HG03196 (cell line): ENCODE measurements at regions not wholly inside any gene's neighbourhood (a gene's known extent, or its start where the extent isn't known, plus 50 kb on each side); places are given as distances from the start of the nearest gene placed in this dataset.

Source experiments
- ATAC-seq: cut with Tn5 transposase; IDR thresholded peaks from one replicate; pipeline ENCODE4 v1.9.1; 2021; ENCODE audit not compliant: unreplicated experiment

DNA sequence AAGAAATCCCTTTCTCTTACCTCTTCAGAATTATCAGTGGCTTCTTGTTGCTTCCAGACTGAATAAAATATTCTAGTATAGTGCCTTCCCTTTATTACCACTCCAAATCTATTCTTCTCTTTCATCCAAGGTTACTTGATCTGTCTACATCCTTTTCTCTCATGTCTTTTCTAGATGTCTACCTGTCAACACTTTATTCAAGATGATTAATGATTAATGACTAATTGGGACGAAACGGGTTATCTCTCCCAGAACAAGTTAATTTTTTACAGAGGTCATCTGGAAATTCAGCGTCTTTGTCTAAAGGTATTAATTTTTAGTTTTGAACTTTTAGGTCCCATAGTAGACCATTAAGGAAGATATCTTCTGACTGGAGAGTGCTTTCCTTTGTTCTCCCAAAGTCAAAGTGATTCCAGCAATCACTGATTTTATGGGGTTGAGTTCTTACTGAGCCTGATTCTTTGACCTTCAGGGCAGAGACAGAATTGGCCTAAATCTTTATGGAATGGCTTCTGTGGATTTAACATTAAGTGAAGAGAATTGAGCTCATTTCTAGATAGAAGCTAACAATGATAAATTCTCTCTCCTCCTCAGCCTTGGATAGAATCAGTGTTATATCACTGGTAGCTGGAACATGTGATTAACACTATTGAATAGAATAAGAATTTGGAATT lies 335.4 kb upstream of the TEX13C start:
- ATAC-seq: no peak

DNA sequence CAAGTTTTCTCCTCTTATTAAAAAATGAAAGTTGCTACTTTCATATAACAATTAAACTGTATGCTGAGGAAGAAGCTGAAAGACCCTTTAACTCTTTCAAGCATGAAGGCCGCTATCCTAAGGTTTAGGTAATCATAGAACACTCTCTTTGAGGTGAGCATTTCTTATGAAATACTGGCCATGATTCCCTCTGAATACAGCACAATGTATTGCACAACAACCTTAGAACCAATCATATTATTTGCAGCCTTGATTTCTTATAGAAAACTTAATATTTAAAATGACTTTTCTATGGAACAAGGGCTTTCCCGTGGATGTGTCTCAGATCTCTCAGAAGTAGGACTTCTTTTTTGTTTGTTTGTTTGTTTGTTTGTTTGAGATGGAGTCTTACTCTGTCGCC lies 333.4 kb upstream of the TEX13C start:
- no peak for ATAC-seq

- ATAC-seq: no peak
These were observed 325.9 kb upstream of the TEX13C start for GRCh38 chrX:124993735-124994134.

GRCh38 chrX:124994404-124994803 lies 325.3 kb upstream of the TEX13C start:
- no peak for ATAC-seq

DNA sequence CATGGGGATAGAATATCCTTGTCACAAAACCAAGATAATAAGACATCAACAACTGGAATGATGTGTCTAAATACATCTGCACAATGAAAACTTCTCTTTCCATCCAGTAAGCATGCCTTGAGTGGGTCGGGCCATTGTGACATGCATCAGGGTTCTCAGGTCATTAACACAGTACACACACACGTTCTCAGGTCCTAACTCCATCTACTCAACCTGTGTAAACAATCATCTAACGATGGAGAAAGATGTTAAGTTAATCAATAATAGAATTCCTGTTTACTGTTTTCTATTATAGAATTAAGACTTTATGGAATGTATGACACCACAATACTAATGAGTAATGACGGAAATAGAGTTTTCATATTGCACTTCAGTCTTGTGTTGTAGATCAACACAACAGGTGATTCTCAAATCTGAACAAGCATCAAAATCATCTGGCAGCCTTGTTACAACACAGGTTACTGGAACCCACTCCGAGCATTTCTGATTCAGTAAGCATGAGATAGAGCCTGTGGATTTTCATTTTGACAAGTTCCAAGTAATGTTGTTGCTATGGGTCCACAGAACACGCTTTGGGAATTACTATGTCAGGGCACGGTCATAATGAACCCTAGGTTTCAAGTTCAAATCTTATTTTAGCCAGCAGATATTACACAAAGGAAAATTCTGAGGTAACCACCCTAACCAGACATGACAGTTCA lies 315.8 kb upstream of the TEX13C start:
- ATAC-seq: no peak

- ATAC-seq: no peak
These were observed 314.9 kb upstream of the TEX13C start for GRCh38 chrX:125004799-125005198.

- no peak for ATAC-seq
These were observed 313.8 kb upstream of the TEX13C start for GRCh38 chrX:125005863-125006262.

GRCh38 chrX:125006704-125007103 lies 313.0 kb upstream of the TEX13C start:
- ATAC-seq: no peak

DNA sequence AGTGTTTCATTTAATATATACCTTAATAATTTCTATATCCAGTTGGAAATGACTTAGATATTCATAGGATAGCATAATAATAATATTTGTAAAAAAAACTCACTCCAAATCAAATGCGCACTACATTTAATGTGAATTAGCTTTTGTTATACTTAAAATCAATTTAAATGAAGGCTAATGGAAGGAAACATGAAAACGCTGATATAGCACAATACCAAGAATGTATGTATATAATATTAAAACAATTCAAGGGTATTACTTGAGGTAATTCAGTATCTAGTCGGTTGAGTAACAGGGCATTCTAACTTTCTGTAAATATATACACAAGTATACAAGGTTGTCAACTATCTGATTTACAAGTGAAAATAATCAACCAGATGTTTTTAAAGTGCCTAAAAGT lies 307.1 kb upstream of the TEX13C start:
- no peak for ATAC-seq

GRCh38 chrX:125029131-125029530 lies 290.5 kb upstream of the TEX13C start:
- ATAC-seq: no peak
